ENCODE measurements at regions not wholly inside any gene's neighbourhood (a gene's known extent, or its start where the extent isn't known, plus 50 kb on each side); places are given as distances from the start of the nearest gene placed in this dataset.
A peak's percentile ranks its signal among the peaks of the same experiment; 100 is the strongest.

DNA sequence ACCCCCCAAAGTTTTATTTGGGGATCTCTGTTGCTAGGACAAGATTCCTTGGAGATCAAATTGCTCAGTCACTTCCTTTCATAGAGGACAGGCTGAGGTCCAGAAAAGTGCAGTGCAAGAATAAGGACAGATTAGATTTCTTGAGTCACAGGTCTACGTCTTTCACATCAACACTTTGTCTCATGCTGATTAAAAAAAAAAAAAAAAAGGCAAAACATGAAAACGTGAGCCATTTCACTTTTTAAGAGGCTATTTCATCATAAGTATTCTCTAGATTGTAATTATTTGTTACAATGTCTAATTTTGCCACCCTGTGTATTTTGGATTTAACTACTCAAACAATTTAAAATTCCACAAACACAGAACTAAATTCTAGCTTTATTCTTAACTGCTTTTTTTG, 647.0 kb downstream of the TRAM1L1 start:
- no peak for DNase-seq (ENCODE audit: low read depth)

DNA sequence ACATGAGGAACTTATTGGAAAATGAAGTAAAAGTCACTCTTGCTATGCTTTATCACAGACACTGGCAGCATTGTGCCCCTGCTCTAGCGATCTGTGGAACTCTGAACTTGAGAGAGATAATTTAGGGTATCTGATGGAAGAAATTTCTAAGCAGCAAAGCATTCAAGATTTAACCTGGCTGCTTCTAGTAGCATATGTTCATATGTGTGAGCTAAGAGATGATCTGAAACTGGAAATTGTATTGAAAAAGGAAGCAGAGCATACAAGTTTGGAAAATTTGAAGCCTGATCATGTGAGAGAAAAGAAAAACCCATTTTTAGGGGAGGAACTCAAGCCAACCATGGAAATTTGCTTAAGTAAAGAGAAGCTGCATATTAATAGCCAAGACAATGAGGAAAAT, 657.7 kb downstream of the TRAM1L1 start:
- no peak for DNase-seq (ENCODE audit: low read depth)

DNA sequence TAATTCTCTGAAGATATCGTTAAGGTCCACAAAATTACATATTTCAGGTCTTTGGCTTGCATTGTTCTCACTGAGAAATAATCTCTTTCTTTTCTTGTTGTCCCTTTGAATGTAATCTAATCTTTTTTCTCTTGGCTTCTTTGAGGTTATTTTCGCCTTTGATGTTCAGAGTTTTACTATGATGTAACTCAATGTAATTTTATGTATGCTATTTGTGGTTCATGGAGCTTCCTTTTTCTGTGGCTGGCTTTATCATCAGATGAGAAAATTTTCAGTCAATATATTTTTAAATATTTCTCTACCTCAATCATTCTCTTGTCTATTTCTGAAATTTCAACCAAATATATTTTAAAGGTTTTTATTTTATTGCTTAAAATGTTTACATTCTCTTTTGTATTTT, 672.2 kb downstream of the TRAM1L1 start:
- no peak for DNase-seq (ENCODE audit: low read depth)

DNA sequence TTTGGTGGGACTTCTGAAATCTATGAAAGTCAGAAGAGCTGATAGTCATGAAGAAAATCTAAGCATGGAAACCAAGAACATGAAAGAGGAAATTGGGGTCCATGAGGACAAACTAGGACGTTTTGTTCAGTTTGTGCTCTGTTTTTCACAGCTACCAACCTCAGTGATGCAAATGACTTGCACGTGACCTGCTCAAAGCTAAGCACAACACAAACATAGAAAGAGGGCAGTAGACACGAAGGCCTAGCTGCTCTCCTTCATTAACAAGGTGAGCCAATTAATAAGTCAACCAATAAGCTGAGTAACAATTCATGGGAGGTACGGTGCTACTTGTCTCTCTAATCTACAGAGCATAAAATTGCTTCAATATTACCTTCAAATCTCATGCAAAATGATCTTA, 684.1 kb downstream of the TRAM1L1 start:
- no peak for DNase-seq (ENCODE audit: low read depth)

DNA sequence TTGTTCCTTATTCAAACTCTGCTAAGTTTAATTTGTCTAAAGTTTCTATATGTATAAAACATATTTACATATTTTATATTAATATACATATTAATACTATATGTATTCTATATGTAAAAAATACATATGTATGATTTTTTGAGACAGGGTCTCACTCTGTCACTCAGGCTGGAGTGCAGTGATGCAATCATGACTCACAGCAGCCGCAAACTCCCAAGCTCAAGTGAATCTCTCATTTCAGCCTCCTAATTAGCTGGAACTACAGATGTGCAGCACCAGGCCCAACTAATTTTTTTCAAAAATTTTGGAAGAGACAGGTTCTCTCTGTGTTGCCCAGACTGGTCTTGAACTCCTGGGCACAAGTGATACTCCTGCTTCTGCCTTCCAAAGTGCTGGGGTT, 684.9 kb downstream of the TRAM1L1 start:
- no peak for DNase-seq (ENCODE audit: low read depth)

DNA sequence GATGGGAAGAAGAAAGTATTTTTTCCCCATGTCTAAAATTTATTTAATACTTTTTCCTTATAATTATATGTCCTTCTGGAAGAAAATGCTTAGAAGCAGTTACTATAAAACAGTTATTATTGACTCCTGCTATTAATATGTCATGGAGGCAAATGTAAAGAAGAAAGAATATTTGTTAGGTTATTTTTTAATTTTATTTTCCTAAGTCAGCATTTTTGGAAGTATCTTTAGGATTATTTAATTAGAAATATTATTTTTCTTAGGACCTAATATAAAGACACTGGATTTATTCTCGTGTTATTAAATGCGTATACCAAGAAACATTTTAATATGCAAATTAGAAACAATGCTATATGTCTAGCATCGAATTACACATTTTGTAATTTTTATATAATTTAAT, 687.7 kb downstream of the TRAM1L1 start:
- no peak for DNase-seq (ENCODE audit: low read depth)

DNA sequence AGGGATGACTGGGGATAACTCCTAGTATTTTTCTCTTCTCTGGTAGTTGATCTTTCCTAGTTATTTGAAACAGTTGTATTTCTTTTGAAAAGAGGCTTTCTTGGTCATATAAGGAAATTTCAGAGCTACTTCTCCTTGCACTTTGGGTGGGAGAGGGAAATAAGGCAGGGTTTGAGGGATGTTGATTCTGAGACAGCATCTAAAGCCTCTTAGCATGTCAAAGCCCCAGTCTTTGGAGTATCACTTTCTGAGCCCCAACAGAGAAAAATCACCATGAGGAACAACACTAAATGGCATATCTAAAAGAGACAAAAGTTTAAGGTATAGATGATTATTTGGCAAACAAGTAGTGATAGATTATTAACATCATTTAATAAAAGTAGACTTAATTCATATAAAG, 688.1 kb downstream of the TRAM1L1 start:
- no peak for DNase-seq (ENCODE audit: low read depth)

DNA sequence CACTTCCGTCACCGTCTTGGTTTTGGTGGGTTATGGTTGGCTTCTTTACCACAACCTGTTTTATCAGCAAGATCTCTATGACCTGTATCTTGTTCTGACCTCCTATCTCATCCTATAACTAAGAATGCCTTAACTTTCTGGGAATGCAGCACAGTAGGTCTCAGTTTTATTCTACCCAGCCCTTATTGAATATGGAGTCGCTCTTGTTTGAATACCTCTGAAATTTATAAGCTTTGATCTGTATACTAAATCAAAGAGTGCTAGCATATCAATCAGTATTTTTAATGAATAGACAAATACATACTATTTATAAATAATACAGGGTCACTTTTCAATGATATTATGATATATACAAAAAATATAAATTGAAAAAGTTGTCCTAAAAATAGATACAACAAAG, 690.0 kb downstream of the TRAM1L1 start:
- no peak for DNase-seq (ENCODE audit: low read depth)

DNA sequence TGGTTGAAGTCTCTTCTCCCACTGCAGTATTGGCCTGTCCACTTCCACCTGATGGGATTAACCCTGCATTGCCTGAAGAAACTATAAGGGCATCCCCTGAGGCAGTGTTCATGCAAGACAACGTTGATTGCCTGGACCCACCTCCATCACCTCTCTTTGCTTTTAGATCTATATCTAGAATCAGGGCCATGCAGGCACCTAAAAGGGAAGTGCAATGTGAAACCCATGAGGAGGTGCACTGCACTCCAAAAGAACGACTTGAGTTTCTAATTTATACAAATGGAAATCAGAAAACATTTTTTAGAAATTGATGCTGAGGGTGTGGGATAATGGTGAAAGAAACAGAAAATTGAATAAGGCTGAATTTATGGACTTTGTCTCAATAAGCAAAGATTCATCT, 694.4 kb downstream of the TRAM1L1 start:
- no peak for DNase-seq (ENCODE audit: low read depth)

DNA sequence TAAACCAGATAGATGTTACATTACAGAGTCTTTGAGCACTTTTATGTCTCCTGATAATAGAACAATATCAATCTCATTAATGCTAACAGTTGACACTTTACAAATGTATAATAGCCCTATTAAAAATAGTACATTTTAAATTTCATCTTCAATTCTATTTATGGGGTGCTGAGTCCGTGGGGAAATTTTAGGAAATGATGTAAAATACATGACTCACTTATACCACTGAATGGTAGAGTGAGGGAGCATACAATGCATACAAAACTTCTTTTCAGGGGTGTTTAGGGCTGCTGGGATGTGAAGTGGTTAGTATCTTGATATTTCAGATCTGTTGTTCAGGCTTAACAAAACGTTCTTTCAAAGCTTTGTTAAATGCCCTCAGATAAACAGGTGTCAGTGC, 696.2 kb downstream of the TRAM1L1 start:
- no peak for DNase-seq (ENCODE audit: low read depth)

DNA sequence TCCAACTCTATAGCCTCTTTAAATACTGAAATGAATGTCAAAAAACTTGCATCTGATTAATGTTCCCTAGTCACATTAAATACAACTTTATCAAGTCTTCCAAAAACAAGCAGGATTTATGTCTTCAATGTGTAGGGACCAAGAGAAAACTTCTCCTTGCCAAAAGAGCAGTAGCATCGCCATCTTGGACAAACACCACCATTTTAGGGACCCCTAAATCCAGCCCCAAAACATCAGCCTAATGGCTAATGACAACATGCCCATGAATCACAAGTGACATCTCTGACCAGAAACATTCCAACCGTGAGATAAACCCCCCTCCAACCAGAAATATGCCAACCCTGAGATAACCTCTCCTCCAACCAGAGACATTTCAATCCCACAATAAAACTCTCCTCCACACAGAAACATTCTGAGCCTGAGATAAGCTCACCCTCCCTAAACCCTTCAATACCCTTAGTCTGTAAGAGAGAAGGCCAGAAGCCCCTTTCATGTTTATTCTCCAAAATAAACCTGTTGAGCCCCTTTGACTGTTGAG, 697.4 kb downstream of the TRAM1L1 start:
- no peak for DNase-seq (ENCODE audit: low read depth)

DNA sequence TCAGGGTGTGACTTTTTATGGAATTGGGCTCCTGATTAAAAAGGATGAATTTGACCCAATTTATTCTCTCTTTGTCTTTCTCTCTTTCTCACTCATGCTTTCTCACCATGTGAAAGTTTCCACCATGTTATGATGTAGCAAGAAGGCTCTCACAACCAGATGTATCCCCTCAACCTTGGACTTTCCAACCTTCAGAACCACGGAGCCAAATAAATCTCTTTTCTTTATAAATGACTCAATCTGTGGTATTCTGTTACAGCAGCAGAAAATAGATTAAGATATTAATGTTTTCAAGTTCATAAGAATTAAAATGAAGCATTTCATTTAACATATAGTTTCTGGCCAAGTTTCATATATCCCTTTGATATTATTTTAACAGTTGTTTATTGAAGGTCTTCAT, 698.5 kb downstream of the TRAM1L1 start:
- DNase-seq (ENCODE audit: low read depth) = no peak

DNA sequence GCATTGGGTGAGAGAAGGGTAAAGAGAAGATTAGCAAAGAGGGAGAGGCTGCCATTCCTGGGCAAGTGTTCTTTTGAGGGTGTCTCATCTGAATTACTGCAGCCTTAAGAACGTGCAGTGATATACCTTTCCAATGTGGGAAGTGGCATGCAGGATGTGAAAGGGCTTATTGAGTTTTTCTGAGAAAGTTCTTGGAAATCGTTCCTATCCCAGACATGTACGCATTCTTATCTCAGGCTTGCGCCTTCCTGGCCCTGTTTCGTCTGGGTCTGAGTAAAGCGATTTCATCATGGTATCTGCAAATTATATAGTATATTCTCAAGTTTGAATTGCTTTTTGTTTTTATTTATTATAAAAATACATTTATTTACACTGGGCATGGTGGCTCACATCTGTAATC, 699.8 kb downstream of the TRAM1L1 start:
- no peak for DNase-seq (ENCODE audit: low read depth)

DNA sequence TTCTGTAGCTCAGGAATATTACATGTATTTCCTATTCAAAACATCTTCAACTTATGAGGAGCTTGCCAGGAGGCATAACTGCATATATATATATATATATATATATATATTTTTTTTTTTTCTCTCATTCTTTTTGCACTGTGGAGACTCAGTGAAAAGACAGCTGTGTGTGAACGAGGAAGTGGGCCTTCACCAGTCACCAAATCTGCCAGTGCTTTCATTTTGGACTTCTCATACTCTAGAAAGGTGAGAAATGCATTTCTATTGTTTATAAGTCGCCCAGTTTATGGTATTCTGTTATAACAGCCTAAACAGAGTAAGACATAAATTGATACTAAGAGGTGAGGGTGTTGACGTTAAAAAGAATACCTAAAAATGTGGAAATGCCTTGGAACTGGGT, 710.6 kb downstream of the TRAM1L1 start:
- DNase-seq (ENCODE audit: low read depth) = no peak

DNA sequence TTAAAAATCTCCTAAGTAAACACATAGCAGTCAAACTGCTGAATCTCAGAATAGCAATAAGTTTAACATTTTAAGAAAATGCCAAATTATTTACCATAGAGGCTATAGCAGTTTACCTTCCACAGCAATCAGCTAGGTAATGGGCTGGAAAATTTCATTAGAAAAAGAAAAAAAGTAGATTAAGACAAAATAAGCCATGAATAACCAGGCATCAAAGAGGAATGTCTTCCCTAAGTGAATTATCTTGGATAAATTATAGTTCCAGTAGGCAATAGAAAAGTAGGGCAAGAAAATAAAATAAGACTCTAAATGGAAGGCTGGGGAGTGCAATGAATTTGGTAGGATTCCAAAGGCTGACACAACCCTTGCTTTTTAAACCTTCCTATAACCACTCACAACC, 722.8 kb downstream of the TRAM1L1 start:
- no peak for DNase-seq (ENCODE audit: low read depth)

DNA sequence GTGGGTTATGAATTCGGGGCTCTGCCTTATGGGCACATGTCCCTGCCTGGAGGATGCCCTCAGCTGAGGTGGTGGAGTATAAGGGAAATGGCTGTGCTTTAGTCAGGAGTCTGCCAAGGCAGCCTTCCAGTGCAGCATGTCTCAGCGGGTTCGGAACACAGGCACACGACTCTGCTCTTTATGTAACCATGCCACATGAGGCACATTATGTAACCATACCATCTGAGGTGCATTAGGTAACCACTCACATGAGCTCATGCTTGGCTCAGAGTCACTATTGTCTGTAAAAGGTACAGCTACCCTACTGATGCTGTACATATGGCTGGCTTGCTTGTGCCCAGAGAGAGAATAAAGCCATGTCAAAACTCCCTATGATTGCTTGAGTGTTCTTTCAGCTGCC, 723.6 kb downstream of the TRAM1L1 start:
- DNase-seq (ENCODE audit: low read depth) = no peak

DNA sequence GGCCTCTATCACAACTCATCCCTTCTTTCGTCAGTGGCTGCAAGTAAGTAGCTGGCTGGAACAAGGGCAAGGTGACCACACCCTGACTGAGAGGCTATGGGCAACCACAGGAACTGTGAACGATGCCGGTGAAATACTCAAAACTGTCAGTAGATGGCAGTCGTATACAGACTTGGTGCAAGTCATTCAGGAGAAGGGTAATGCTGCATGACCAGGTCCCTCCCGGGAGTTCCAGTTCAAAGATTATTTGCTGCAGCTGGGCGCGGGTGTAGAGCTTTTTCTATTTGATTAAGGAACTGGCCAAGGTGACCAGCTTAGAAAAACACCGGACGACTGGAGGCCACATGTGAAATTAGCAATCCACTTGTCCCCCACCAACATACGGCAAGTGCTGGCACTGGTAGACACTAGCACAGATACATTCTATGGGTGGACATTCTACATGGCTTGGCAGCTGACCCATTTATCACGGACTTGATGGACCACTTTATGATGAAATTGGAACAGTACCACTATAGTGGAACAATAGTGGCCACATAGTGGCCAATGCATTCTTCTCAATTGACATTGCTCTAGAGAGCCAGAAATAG, 726.6 kb downstream of the TRAM1L1 start:
- DNase-seq (ENCODE audit: low read depth) = peak; percentile 8

DNA sequence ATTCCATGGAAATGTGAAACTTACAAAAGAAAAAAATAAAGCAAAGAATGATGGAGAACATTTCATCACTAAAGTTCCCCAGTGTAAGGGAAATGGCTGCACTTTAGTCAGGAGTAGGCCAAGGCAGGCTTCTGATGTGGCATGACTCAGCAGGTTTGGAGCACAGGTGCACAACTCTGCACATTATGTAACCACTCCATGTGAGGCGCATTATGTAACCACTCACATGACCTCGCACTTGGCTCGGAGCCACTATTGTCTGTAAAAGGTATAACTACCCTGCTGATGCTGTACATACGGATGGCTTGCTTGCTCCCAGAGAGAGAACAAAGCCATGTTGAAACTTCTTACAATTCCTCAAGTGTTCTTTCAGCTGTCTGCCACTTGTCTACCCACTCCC, 727.6 kb downstream of the TRAM1L1 start:
- peak; percentile 4 for DNase-seq (ENCODE audit: low read depth)

DNA sequence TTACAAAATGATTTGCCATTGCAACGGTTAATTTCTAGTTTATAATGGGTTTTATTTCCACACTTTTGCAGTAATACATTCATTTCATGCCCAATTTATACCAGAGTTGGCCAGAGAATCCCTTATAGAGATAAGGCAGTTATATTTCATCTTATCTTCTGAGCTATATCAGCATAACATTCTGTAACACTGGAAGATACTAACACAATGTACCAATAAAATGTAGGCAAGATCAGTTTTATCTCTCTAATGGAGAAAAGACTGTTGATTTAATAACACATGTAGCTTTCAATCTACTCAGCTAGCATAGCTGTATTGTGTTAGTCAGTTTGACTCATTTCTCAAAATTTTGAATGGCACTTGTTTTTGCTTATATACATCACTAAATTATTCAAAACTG, 738.6 kb downstream of the TRAM1L1 start:
- no peak for DNase-seq (ENCODE audit: low read depth)

DNA sequence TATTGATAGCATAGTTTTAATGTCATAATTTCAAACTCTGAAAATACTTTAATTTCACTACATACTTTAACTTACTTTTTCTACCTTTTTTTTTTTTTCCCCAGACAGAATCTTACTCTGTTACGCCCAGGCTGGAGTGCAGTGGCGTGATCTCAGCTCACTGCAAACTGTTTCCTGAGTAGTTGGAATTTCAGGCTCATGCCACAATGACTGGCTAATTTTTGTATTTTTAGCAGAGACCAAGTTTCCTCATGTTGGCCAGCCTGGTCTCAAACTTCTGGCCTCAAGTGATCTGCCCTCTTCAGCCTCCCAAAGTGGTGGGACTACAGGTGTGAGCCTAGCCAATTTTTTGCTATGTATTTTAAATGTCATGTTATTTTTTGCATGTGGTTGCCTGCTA, 741.6 kb downstream of the TRAM1L1 start:
- DNase-seq (ENCODE audit: low read depth) = no peak

DNA sequence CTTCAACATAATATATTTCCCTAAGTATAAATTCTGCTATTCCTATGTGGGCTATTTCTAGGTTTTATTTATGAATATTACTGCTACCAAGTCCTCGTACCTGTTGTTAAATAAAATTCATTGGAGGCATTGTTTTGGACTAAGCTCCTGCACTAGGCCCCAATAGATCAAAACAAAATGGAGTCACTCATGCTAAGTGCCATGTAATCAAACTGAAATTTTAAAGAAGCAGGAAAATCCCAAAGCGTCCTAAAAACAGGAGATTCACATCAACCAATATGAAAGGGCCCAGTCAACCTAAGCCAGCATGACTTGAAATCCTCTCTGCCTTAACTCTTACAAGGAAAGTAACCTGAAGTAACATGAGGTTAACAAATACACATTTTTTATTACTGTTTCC, 743.2 kb downstream of the TRAM1L1 start:
- DNase-seq (ENCODE audit: low read depth) = no peak

DNA sequence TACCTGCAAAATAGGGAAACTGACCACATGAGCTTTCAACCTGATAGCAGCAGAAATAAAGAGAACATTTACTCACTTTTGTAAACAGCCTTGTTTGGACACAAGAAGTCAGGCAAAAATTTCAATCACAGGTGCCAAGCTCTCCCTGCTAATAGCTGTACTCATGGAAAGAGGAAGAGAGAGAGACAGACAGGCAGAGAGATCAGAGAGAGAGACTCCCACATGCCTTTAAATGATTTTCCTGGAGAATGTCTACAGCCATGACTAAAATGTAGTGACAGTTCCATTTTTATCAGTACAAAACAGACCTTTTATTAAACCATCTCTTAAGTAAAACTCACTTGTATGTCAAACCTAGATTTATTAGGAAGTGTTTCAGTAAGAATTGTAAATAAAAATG, 752.9 kb downstream of the TRAM1L1 start:
- no peak for DNase-seq (ENCODE audit: low read depth)

DNA sequence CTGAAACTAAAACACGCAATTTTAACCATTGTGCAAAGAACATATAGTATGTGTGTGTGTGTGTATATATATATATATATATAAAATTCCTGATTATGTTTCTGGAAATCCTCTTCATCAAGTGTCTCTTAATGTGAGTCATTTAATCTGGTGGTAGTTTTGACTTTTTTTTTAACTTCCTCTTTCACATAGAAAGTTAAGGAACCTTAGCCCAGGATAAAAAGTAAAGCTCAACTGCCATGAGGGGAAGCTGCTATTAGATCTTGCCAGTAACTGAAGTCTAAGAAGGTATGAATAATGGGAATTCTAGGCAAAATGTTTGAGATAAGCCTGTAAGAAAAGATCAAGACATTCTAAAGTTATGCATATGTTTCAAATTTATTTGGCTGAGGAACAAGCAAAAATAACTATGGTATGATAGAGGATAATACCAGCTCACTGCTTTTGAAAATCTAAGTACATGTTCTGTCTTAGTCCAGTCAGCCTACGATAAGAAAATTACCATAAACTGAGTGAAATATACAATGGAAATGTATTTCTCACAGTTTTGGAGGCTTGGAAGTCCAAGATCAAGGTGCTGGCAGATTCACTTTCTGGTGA, 757.0 kb downstream of the TRAM1L1 start:
- no peak for DNase-seq (ENCODE audit: low read depth)

DNA sequence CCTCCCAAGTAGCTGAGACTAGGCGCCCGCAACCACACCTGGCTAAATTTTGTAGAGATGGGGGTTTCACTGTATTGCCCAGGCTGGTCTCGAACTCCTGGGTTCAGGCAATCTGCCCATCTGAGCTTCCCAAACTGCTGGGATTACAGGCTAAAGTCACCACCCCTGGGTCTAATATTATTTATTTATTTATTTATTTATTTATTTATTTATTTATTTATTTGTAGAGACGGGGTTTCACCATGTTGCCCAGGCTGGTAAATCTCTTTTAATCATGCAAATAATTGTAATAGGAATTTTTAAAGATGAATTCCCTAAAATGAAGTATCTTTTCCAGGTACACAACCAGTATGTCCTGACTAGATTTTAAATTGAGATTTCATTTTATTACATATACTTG, 761.8 kb downstream of the TRAM1L1 start:
- no peak for DNase-seq (ENCODE audit: low read depth)

Measured in LHCN-M2 (cell line).